B cell (primary cell): ENCODE measurements at regions not wholly inside any gene's neighbourhood (a gene's known extent, or its start where the extent isn't known, plus 50 kb on each side); places are given as distances from the start of the nearest gene placed in this dataset.

Source experiments
- ATAC-seq: fragments of 200-7000 bp; cut with Tn5 transposase; one replicate; pipeline ENCODE4 v1.10.0; 2021; ENCODE audit warnings: low read depth, mild to moderate bottlenecking, moderate number of reproducible peaks, moderate library complexity
- CTCF ChIA-PET: fragments of 350-600 bp; sonication (Branson Sonifier 250); formaldehyde crosslinking; loops from one replicate; lab custom pipeline; 2021; ENCODE audit warnings: antibody characterized with exemption, inconsistent platforms; lab: Charles Lee
- POLR2A ChIA-PET: fragments of 350-600 bp; sonication (Branson Sonifier 250); formaldehyde crosslinking; loops from one replicate; lab custom pipeline; 2021; ENCODE audit warnings: antibody characterized with exemption; lab: Charles Lee
- DNase-seq: peaks from one replicate; pipeline ENCODE4 v3.0.0; 2013
- H2AFZ ChIP-seq: 2 replicates; pipeline ENCODE4 v1.6.1; 2012; ENCODE audit warnings: mild to moderate bottlenecking, low read depth, low read length; ENCODE audit not compliant: insufficient read depth, poor library complexity, severe bottlenecking
- H3K27ac ChIP-seq, 2 donors: 1 replicate in 1 of 2; 2 replicates in 1 of 2; pipeline ENCODE4 v1.5.1; 2012 to 2013; ENCODE audit warnings: low read length in 2 of 2, mild to moderate bottlenecking in 2 of 2, moderate library complexity in 1 of 2
- H3K27me3 ChIP-seq, 4 experiments: fragments of 200-600 bp in 1 of 4; sonication (generic) in 1 of 4; replicated peaks in 1 of 4; 1 replicate in 2 of 4; 2 replicates in 2 of 4; pipeline versions ENCODE4 v1.6.1 to v1.7.0; 2013 to 2016; ENCODE audit warnings: low read length in 3 of 4, mild to moderate bottlenecking in 2 of 4, mixed read lengths in 1 of 4, moderate library complexity in 1 of 4; ENCODE audit not compliant: insufficient read depth in 4 of 4, control insufficient read depth in 3 of 4; ENCODE audit errors: control extremely low read depth in 1 of 4
- H3K36me3 ChIP-seq, 2 experiments: replicated peaks in 1 of 2; 1 replicate in 1 of 2; 2 replicates in 1 of 2; pipeline versions ENCODE4 v1.6.1 to v1.7.1; 2013; ENCODE audit warnings: low read length in 1 of 2; ENCODE audit not compliant: insufficient read depth in 2 of 2, control insufficient read depth in 1 of 2; ENCODE audit errors: control extremely low read depth in 1 of 2, extremely low read depth in 1 of 2
- H3K4me1 ChIP-seq, 2 donors: fragments of 200-600 bp in 1 of 2; sonication (generic) in 1 of 2; 1 replicate in 1 of 2; 2 replicates in 1 of 2; pipeline versions ENCODE4 v1.5.1 to v1.6.1; 2013 to 2017; ENCODE audit warnings: low read length in 2 of 2; ENCODE audit not compliant: control insufficient read depth in 2 of 2, insufficient read depth in 2 of 2
- H3K4me2 ChIP-seq: replicated peaks from 2 replicates; pipeline ENCODE3; 2012; ENCODE audit warnings: mild to moderate bottlenecking, low read depth, low read length; ENCODE audit not compliant: poor library complexity, severe bottlenecking
- H3K4me3 ChIP-seq, 5 experiments: fragments of 200-600 bp in 1 of 5; sonication (generic) in 1 of 5; 1 replicate in 3 of 5; 2 replicates in 2 of 5; pipeline versions ENCODE4 v1.5.1 to v1.7.0; 2011 to 2016; ENCODE audit warnings: low read length in 4 of 5, mild to moderate bottlenecking in 4 of 5, low read depth in 2 of 5, control low read depth in 1 of 5, moderate library complexity in 1 of 5; ENCODE audit not compliant: insufficient read depth in 1 of 5; ENCODE audit errors: control extremely low read depth in 1 of 5, extremely low read depth in 1 of 5
- H3K79me2 ChIP-seq: fragments of 200-600 bp; sonication (generic); one replicate; pipeline ENCODE4 v1.6.0; 2016; ENCODE audit warnings: low read length; ENCODE audit not compliant: control insufficient read depth, insufficient read depth
- H3K9ac ChIP-seq: fragments of 200-600 bp; sonication (generic); 2 replicates; pipeline ENCODE4 v1.6.1; 2017; ENCODE audit warnings: mild to moderate bottlenecking, low read length, moderate library complexity
- H3K9me3 ChIP-seq, 3 donors: one replicate each; pipeline versions ENCODE4 v1.6.1 to v1.7.1; 2013; ENCODE audit warnings: low read length in 2 of 3; ENCODE audit not compliant: control insufficient read depth in 2 of 3, insufficient read depth in 1 of 3; ENCODE audit errors: control extremely low read depth in 1 of 3
- H4K20me1 ChIP-seq: 2 replicates; pipeline ENCODE4 v1.6.0; 2012; ENCODE audit warnings: mild to moderate bottlenecking, low read length; ENCODE audit not compliant: insufficient read depth, control insufficient read depth, poor library complexity, severe bottlenecking
- H3K27ac Mint-ChIP-seq: one replicate; pipeline ENCODE4 v1.8.0; 2021; ENCODE audit warnings: mixed read lengths
- H3K27me3 Mint-ChIP-seq: one replicate; pipeline ENCODE4 v1.8.0; 2021; ENCODE audit warnings: mixed read lengths
- H3K4me1 Mint-ChIP-seq: one replicate; pipeline ENCODE4 v1.8.0; 2021; ENCODE audit warnings: mixed read lengths
- H3K4me3 Mint-ChIP-seq: one replicate; pipeline ENCODE4 v1.8.0; 2021; ENCODE audit warnings: mixed read lengths
- H3K9me3 Mint-ChIP-seq: one replicate; pipeline ENCODE4 v1.8.0; 2022; ENCODE audit warnings: mixed read lengths; ENCODE audit not compliant: insufficient read depth
- CTCF ChIP-seq: fragments of 200-600 bp; IDR thresholded peaks from one replicate; pipeline ENCODE4 v1.8.0; 2022; ENCODE audit warnings: antibody characterized with exemption, mild to moderate bottlenecking
- EZH2 ChIP-seq: IDR thresholded peaks from 2 replicates; pipeline ENCODE4 v1.6.1; 2012; ENCODE audit warnings: borderline replicate concordance, low read depth, mild to moderate bottlenecking, moderate library complexity, low read length; ENCODE audit not compliant: insufficient read depth, poor library complexity, severe bottlenecking
- WGBS: methylation state at CpG from one replicate; pipeline ENCODE4 v1.1.5; 2013; ENCODE audit warnings: missing lambda C conversion rate; ENCODE audit not compliant: insufficient coverage; 5-methylcytosine and 5-hydroxymethylcytosine counted together
- intact Hi-C: fragments of 100-400 bp; cut with micrococcal nuclease; formaldehyde crosslinking; loops from one replicate; pipeline ENCODE4 v1.10.0; 2022

DNA sequence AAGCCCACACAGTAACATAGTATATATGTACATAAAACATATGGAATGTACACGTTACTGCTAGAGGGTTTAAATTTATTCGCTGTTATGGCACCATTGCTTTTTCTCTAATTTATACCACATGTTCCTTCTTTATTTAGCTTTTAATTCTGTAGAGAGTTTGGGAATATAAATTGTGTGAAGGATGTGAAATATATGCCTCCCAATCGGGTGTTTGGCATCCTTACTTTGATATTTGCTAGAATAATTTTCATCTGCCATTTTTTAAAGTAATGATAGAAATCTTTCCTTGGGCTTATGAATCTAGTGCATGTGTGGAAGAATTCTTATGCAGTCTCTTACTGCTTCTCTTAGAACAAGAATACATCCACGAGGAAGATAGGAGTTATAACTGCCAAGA is 509.8 kb upstream of the RAG2 start:
- Histone ChIP-seq H3K79me2 (no peaks in the 10 kb centered on the region), H3K36me3 (no peaks in the 10 kb centered on the region), H3K4me3 (no peak overlapping the region), H3K9me3 (peaks cover 0 to 2% (median 0%) of the 10 kb centered on the region in 3 donors), H4K20me1 (no peaks in the 10 kb centered on the region), H3K27me3 (no peaks in the 10 kb centered on the region), H2AFZ (no peak overlapping the region), H3K9ac (no peak overlapping the region), H3K4me1 (no peaks in the 10 kb centered on the region), H3K4me2 (no peak overlapping the region), H3K27ac (no peak overlapping the region)
- no CpG with 5 or more reads among the region's 4 CpGs for WGBS
- no peak for TF ChIP-seq CTCF
- no peak for TF ChIP-seq EZH2
- H3K4me1 Mint-ChIP-seq: no peaks in the 10 kb centered on the region
- no peak overlapping the region for H3K27ac Mint-ChIP-seq
- H3K4me3 Mint-ChIP-seq: no peak overlapping the region
- H3K27me3 Mint-ChIP-seq: no peaks in the 10 kb centered on the region
- ChIA-PET POLR2A (no interaction called here), CTCF (no interaction called here)
- intact Hi-C loops: no loop called here
- DNase-seq (no peak), ATAC-seq (no peak)
- H3K9me3 Mint-ChIP-seq: peaks cover 4% of the 10 kb centered on the region

GRCh38 chr11:37107415-37107814 is 509.4 kb upstream of the RAG2 start:
- Mint-ChIP-seq H3K4me1 (no peaks in the 10 kb centered on the region), H3K27ac (no peak overlapping the region), H3K9me3 (peaks cover 4% of the 10 kb centered on the region), H3K4me3 (no peak overlapping the region), H3K27me3 (no peaks in the 10 kb centered on the region)
- ATAC-seq: no peak
- H3K79me2 ChIP-seq: no peaks in the 10 kb centered on the region
- no peaks in the 10 kb centered on the region for H3K27me3 ChIP-seq
- no peak for TF ChIP-seq EZH2
- TF ChIP-seq CTCF: no peak
- peaks cover 0 to 2% (median 0%) of the 10 kb centered on the region in 3 donors for H3K9me3 ChIP-seq
- no peak overlapping the region for H3K27ac ChIP-seq
- H2AFZ ChIP-seq: no peak overlapping the region
- no peak overlapping the region for H3K4me3 ChIP-seq
- CTCF ChIA-PET: no interaction called here
- H3K4me1 ChIP-seq: no peaks in the 10 kb centered on the region
- POLR2A ChIA-PET: no interaction called here
- H3K4me2 ChIP-seq: no peak overlapping the region
- DNase-seq: no peak
- H3K9ac ChIP-seq: no peak overlapping the region
- intact Hi-C loops: no loop called here
- no peaks in the 10 kb centered on the region for H3K36me3 ChIP-seq
- H4K20me1 ChIP-seq: no peaks in the 10 kb centered on the region
